ENCODE measurements at regions not wholly inside any gene's neighbourhood (a gene's known extent, or its start where the extent isn't known, plus 50 kb on each side); places are given as distances from the start of the nearest gene placed in this dataset.

GRCh38 chr3:104982130-104982529 lies 384.6 kb upstream of the ALCAM start:
- DNase-seq (ENCODE audit: low read depth) = no peak
- no peak overlapping the region for H3K4me3 ChIP-seq (ENCODE audit: low read depth, low read length)
- TF ChIP-seq CTCF (conservative IDR thresholded peaks at IDR 0.05; ENCODE audit: low read depth, low read length) = no peak

- DNase-seq (ENCODE audit: low read depth) = no peak
- TF ChIP-seq CTCF (conservative IDR thresholded peaks at IDR 0.05; ENCODE audit: low read depth, low read length) = peak; percentile 26
- no peak overlapping the region for H3K4me3 ChIP-seq (ENCODE audit: low read depth, low read length)
Observed at GRCh38 chr3:104987859-104988258, 378.9 kb upstream of the ALCAM start.

- no peak for DNase-seq (ENCODE audit: low read depth)
- H3K4me3 ChIP-seq (ENCODE audit: low read depth, low read length) = no peak overlapping the region
- TF ChIP-seq CTCF (conservative IDR thresholded peaks at IDR 0.05; ENCODE audit: low read depth, low read length) = no peak
Observed at GRCh38 chr3:104988496-104988895, 378.2 kb upstream of the ALCAM start.

- no peak for DNase-seq (ENCODE audit: low read depth)
- H3K4me3 ChIP-seq (ENCODE audit: low read depth, low read length) = no peak overlapping the region
- TF ChIP-seq CTCF (conservative IDR thresholded peaks at IDR 0.05; ENCODE audit: low read depth, low read length) = no peak
Observed at GRCh38 chr3:104989878-104990277, 376.8 kb upstream of the ALCAM start.

GRCh38 chr3:104990758-104991157 lies 376.0 kb upstream of the ALCAM start:
- H3K4me3 ChIP-seq (ENCODE audit: low read depth, low read length) = no peak overlapping the region
- no peak for TF ChIP-seq CTCF (conservative IDR thresholded peaks at IDR 0.05; ENCODE audit: low read depth, low read length)
- DNase-seq (ENCODE audit: low read depth) = no peak

GRCh38 chr3:104992676-104993075 lies 374.0 kb upstream of the ALCAM start:
- no peak overlapping the region for H3K4me3 ChIP-seq (ENCODE audit: low read depth, low read length)
- no peak for TF ChIP-seq CTCF (conservative IDR thresholded peaks at IDR 0.05; ENCODE audit: low read depth, low read length)
- no peak for DNase-seq (ENCODE audit: low read depth)

GRCh38 chr3:105006164-105006563 lies 360.5 kb upstream of the ALCAM start:
- no peak overlapping the region for H3K4me3 ChIP-seq (ENCODE audit: low read depth, low read length)
- DNase-seq (ENCODE audit: low read depth) = no peak
- TF ChIP-seq CTCF (conservative IDR thresholded peaks at IDR 0.05; ENCODE audit: low read depth, low read length) = no peak
